Duodenal mucosa (tissue), 2 donors: ENCODE measurements at regions not wholly inside any gene's neighbourhood (a gene's known extent, or its start where the extent isn't known, plus 50 kb on each side); places are given as distances from the start of the nearest gene placed in this dataset.
"Not testable (repeated sequence)": the region's sequence is repeated elsewhere in the genome, so short reads cannot be mapped to it uniquely, and the experiment has no call there.

Experiments used
- H3K27ac ChIP-seq: one replicate; pipeline ENCODE4 v1.7.0; 2013; ENCODE audit warnings: low read depth, low read length
- H3K27me3 ChIP-seq, 2 donors: one replicate each; pipeline ENCODE4 v1.7.0; 2013; ENCODE audit warnings: low read length in 2 of 2, control low read depth in 1 of 2; ENCODE audit not compliant: insufficient read depth in 2 of 2, control insufficient read depth in 1 of 2
- H3K36me3 ChIP-seq, 2 donors: one replicate each; pipeline ENCODE4 v1.7.0; 2013; ENCODE audit warnings: low read length in 2 of 2, control low read depth in 1 of 2; ENCODE audit not compliant: insufficient read depth in 2 of 2, control insufficient read depth in 1 of 2
- H3K4me1 ChIP-seq, 2 donors: one replicate each; pipeline ENCODE4 v1.7.0; 2013; ENCODE audit warnings: low read length in 2 of 2, control low read depth in 1 of 2; ENCODE audit not compliant: insufficient read depth in 2 of 2, control insufficient read depth in 1 of 2
- H3K4me3 ChIP-seq, 2 donors: one replicate each; pipeline ENCODE4 v1.7.0; 2013; ENCODE audit warnings: low read length in 2 of 2, low read depth in 1 of 2
- H3K9ac ChIP-seq, 2 donors: one replicate each; pipeline ENCODE4 v1.7.0; 2013; ENCODE audit warnings: low read length in 2 of 2, low read depth in 1 of 2
- H3K9me3 ChIP-seq, 2 donors: one replicate each; pipeline ENCODE4 v1.7.0; 2013; ENCODE audit warnings: low read length in 2 of 2, control low read depth in 1 of 2; ENCODE audit not compliant: control insufficient read depth in 1 of 2

- no peaks in the 10 kb centered on the region for H3K9me3 ChIP-seq
- H3K36me3 ChIP-seq, result no peaks in the 10 kb centered on the region
- no peak overlapping the region for H3K9ac ChIP-seq
- H3K4me3 ChIP-seq, result no peak overlapping the region
- no peak overlapping the region for H3K27ac ChIP-seq
- H3K27me3 ChIP-seq, result no peaks in the 10 kb centered on the region
- H3K4me1 ChIP-seq, result no peaks in the 10 kb centered on the region
These were observed 187.2 kb downstream of the RPL10L start for GRCh38 chr14:46464341-46464740.

GRCh38 chr14:46451800-46452199 is 199.8 kb downstream of the RPL10L start:
- Histone ChIP-seq H3K4me3 (no peak overlapping the region), H3K9ac (no peak overlapping the region), H3K4me1 (no peaks in the 10 kb centered on the region), H3K27me3 (no peaks in the 10 kb centered on the region), H3K9me3 (no peaks in the 10 kb centered on the region), H3K36me3 (no peaks in the 10 kb centered on the region), H3K27ac (no peak overlapping the region)

- Histone ChIP-seq H3K4me1 (no peaks in the 10 kb centered on the region), H3K9me3 (no peaks in the 10 kb centered on the region), H3K27ac (no peak overlapping the region), H3K4me3 (no peak overlapping the region), H3K9ac (no peak overlapping the region), H3K27me3 (no peaks in the 10 kb centered on the region), H3K36me3 (no peaks in the 10 kb centered on the region)
These were observed 206.9 kb downstream of the RPL10L start for GRCh38 chr14:46444666-46445065.

GRCh38 chr14:46433381-46433780 is 218.2 kb downstream of the RPL10L start:
- no peak overlapping the region for H3K4me3 ChIP-seq
- H3K27ac ChIP-seq, result no peak overlapping the region
- no peaks in the 10 kb centered on the region for H3K4me1 ChIP-seq
- H3K9me3 ChIP-seq, result no peaks in the 10 kb centered on the region
- H3K9ac ChIP-seq, result no peak overlapping the region
- H3K27me3 ChIP-seq, result no peaks in the 10 kb centered on the region
- H3K36me3 ChIP-seq, result no peaks in the 10 kb centered on the region

GRCh38 chr14:46432516-46432915 is 219.1 kb downstream of the RPL10L start:
- no peaks in the 10 kb centered on the region for H3K36me3 ChIP-seq
- no peaks in the 10 kb centered on the region for H3K27me3 ChIP-seq
- no peaks in the 10 kb centered on the region for H3K4me1 ChIP-seq
- H3K27ac ChIP-seq, result no peak overlapping the region
- no peak overlapping the region for H3K9ac ChIP-seq
- no peaks in the 10 kb centered on the region for H3K9me3 ChIP-seq
- H3K4me3 ChIP-seq, result no peak overlapping the region

GRCh38 chr14:46417066-46417465 is 234.5 kb downstream of the RPL10L start:
- H3K27ac ChIP-seq, result no peak overlapping the region
- no peaks in the 10 kb centered on the region for H3K4me1 ChIP-seq
- H3K36me3 ChIP-seq, result no peaks in the 10 kb centered on the region
- H3K4me3 ChIP-seq, result no peak overlapping the region
- no peak overlapping the region for H3K9ac ChIP-seq
- H3K27me3 ChIP-seq, result no peaks in the 10 kb centered on the region
- peaks cover 9 to 27% of the 10 kb centered on the region in 2 donors for H3K9me3 ChIP-seq

GRCh38 chr14:46404865-46405811 is 246.4 kb downstream of the RPL10L start:
- Histone ChIP-seq H3K27ac (no peak overlapping the region), H3K4me1 (no peaks in the 10 kb centered on the region), H3K27me3 (no peaks in the 10 kb centered on the region), H3K9ac (no peak overlapping the region), H3K9me3 (no peaks in the 10 kb centered on the region), H3K36me3 (no peaks in the 10 kb centered on the region), H3K4me3 (no peak overlapping the region)

GRCh38 chr14:46402001-46402690 is 249.4 kb downstream of the RPL10L start:
- not testable (repeated sequence) for H3K4me1 ChIP-seq, H3K27me3 ChIP-seq, H3K27ac ChIP-seq, H3K9me3 ChIP-seq, H3K36me3 ChIP-seq, H3K4me3 ChIP-seq, H3K9ac ChIP-seq

GRCh38 chr14:46401066-46401465 is 250.5 kb downstream of the RPL10L start:
- Histone ChIP-seq H3K4me1 (no peaks in the 10 kb centered on the region), H3K27me3 (no peaks in the 10 kb centered on the region), H3K36me3 (no peaks in the 10 kb centered on the region), H3K4me3 (no peak overlapping the region), H3K9ac (no peak overlapping the region), H3K27ac (no peak overlapping the region), H3K9me3 (no peaks in the 10 kb centered on the region)

GRCh38 chr14:46399049-46399448 is 252.5 kb downstream of the RPL10L start:
- no peaks in the 10 kb centered on the region for H3K27me3 ChIP-seq
- no peaks in the 10 kb centered on the region for H3K36me3 ChIP-seq
- no peaks in the 10 kb centered on the region for H3K4me1 ChIP-seq
- H3K9me3 ChIP-seq, result peaks cover 0 to 5% of the 10 kb centered on the region in 2 donors
- no peak overlapping the region for H3K9ac ChIP-seq
- no peak overlapping the region for H3K27ac ChIP-seq
- H3K4me3 ChIP-seq, result no peak overlapping the region
